SK-N-SH (cell line): ENCODE measurements at regions not wholly inside any gene's neighbourhood (a gene's known extent, or its start where the extent isn't known, plus 50 kb on each side); places are given as distances from the start of the nearest gene placed in this dataset.

Experiments used
- CTCF ChIA-PET: fragments of 300-600, 350-600 bp; formaldehyde crosslinking; extraction: SDS; loops from one replicate; lab custom pipeline; 2021; lab: Yijun Ruan, JAX
- POLR2A ChIA-PET: fragments of 350-600 bp; sonication (Branson Sonifier 250); formaldehyde crosslinking; extraction: SDS; loops from one replicate; lab custom pipeline; 2020; ENCODE audit warnings: antibody characterized with exemption, inconsistent platforms; lab: Yijun Ruan, JAX
- DNase-seq: peaks from one replicate; pipeline ENCODE4 v3.0.0; 2012
- H2AFZ ChIP-seq: fragments of 200-600 bp; sonication (generic); 2 replicates; pipeline ENCODE4 v1.8.1; 2016; ENCODE audit warnings: antibody characterized with exemption, mild to moderate bottlenecking, low read depth
- H3F3A ChIP-seq: fragments of 200-600 bp; sonication (generic); replicated peaks from 2 replicates; pipeline ENCODE3; 2016; ENCODE audit warnings: antibody characterized with exemption, mild to moderate bottlenecking; ENCODE audit not compliant: insufficient read depth
- H3K27ac ChIP-seq, 2 experiments: fragments of 200-500 bp in 1 of 2; fragments of 200-600 bp in 1 of 2; sonication (Bioruptor generic) in 1 of 2; sonication (generic), shearing (Covaris generic) in 1 of 2; 2 replicates each; pipeline versions ENCODE4 v1.5.1 to v1.6.1; 2014 to 2016; ENCODE audit warnings: low read depth in 2 of 2, inconsistent platforms in 1 of 2, low read length in 1 of 2, mild to moderate bottlenecking in 1 of 2, mixed read lengths in 1 of 2
- H3K27me3 ChIP-seq: fragments of 200-600 bp; sonication (generic), shearing (Covaris generic); 2 replicates; pipeline ENCODE4 v1.6.1; 2016; ENCODE audit warnings: mixed run types; ENCODE audit not compliant: insufficient read depth
- H3K36me3 ChIP-seq, 2 experiments: fragments of 200-500 bp in 1 of 2; fragments of 200-600 bp in 1 of 2; sonication (Bioruptor generic) in 1 of 2; sonication (generic) in 1 of 2; replicated peaks in 1 of 2; 2 replicates each; pipeline versions ENCODE3 to v1.5.1; 2014 to 2016; ENCODE audit warnings: low read length in 1 of 2, mild to moderate bottlenecking in 1 of 2; ENCODE audit not compliant: insufficient read depth in 2 of 2, control insufficient read depth in 1 of 2
- H3K4me1 ChIP-seq, 2 experiments: fragments of 200-500 bp in 1 of 2; fragments of 200-600 bp in 1 of 2; sonication (Bioruptor generic) in 1 of 2; sonication (generic), shearing (Covaris generic) in 1 of 2; 2 replicates each; pipeline versions ENCODE4 v1.5.1 to v1.6.1; 2014 to 2016; ENCODE audit warnings: low read depth in 1 of 2, low read length in 1 of 2, mixed run types in 1 of 2; ENCODE audit not compliant: insufficient read depth in 2 of 2, control insufficient read depth in 1 of 2
- H3K4me2 ChIP-seq: fragments of 200-600 bp; sonication (generic), shearing (Covaris generic); 2 replicates; pipeline ENCODE4 v1.6.1; 2017; ENCODE audit warnings: mixed run types
- H3K4me3 ChIP-seq, 2 experiments: fragments of 200-500 bp in 1 of 2; fragments of 200-600 bp in 1 of 2; sonication (Bioruptor generic) in 1 of 2; sonication (generic), shearing (Covaris generic) in 1 of 2; 2 replicates each; pipeline versions ENCODE4 v1.5.1 to v1.8.1; 2014 to 2016; ENCODE audit warnings: low read depth in 2 of 2, inconsistent platforms in 1 of 2, low read length in 1 of 2, mild to moderate bottlenecking in 1 of 2, mixed read lengths in 1 of 2, moderate library complexity in 1 of 2
- H3K79me2 ChIP-seq: fragments of 200-600 bp; sonication (generic); 2 replicates; pipeline ENCODE4 v1.8.1; 2017; ENCODE audit warnings: mild to moderate bottlenecking; ENCODE audit not compliant: insufficient read depth
- H3K9ac ChIP-seq: fragments of 200-600 bp; sonication (generic); 2 replicates; pipeline ENCODE4 v1.6.1; 2017; ENCODE audit warnings: mixed run types
- H3K9me2 ChIP-seq: fragments of 200-600 bp; sonication (generic); 2 replicates; pipeline ENCODE4 v1.6.1; 2017; ENCODE audit warnings: mixed run types
- H3K9me3 ChIP-seq: fragments of 200-600 bp; sonication (generic); 2 replicates; pipeline ENCODE4 v1.6.1; 2017; ENCODE audit warnings: mixed run types, mild to moderate bottlenecking, moderate library complexity
- H4K20me1 ChIP-seq: fragments of 200-600 bp; sonication (generic); 2 replicates; pipeline ENCODE4 v1.6.1; 2017; ENCODE audit warnings: mild to moderate bottlenecking, mixed run types; ENCODE audit not compliant: insufficient read depth
- CHD2 ChIP-seq: fragments of 150-350 bp; IDR thresholded peaks from 2 replicates; pipeline ENCODE4 v1.6.1; 2018; ENCODE audit warnings: low read length; ENCODE audit not compliant: partially characterized antibody
- EZH2phosphoT487 ChIP-seq: fragments of 200-600 bp; sonication (generic); IDR thresholded peaks from 2 replicates; pipeline ENCODE4 v1.6.1; 2017; ENCODE audit warnings: low read depth, mixed run types, mild to moderate bottlenecking, antibody characterized with exemption, moderate library complexity, borderline replicate concordance
- FOXM1 ChIP-seq: IDR thresholded peaks from 2 replicates; pipeline ENCODE4 v1.4.0; 2012; ENCODE audit warnings: low read depth, mild to moderate bottlenecking
- GABPA ChIP-seq: IDR thresholded peaks from 2 replicates; pipeline ENCODE4 v1.4.0; 2012; ENCODE audit warnings: low read depth, mild to moderate bottlenecking
- JUND ChIP-seq: IDR thresholded peaks from 2 replicates; pipeline ENCODE4 v1.4.0; 2012
- MAX ChIP-seq: IDR thresholded peaks from 2 replicates; pipeline ENCODE4 v1.4.0; 2012; ENCODE audit warnings: low read depth
- MXI1 ChIP-seq: IDR thresholded peaks from 2 replicates; pipeline ENCODE4 v1.6.1; 2012; ENCODE audit warnings: mild to moderate bottlenecking, low read depth, low read length, improper control_type of control experiment
- PBX3 ChIP-seq: IDR thresholded peaks from 2 replicates; pipeline ENCODE4; 2012
- POLR2AphosphoS5 ChIP-seq: IDR thresholded peaks from 2 replicates; pipeline ENCODE4 v1.6.1; 2012; ENCODE audit warnings: low read depth, low read length
- RFX5 ChIP-seq: IDR thresholded peaks from 2 replicates; pipeline ENCODE4 v1.6.1; 2012; ENCODE audit warnings: mild to moderate bottlenecking, improper control_type of control experiment, low read length
- RXRA ChIP-seq: IDR thresholded peaks from 2 replicates; pipeline ENCODE4 v1.4.0; 2012; ENCODE audit warnings: low read depth, mild to moderate bottlenecking, borderline replicate concordance
- SMC3 ChIP-seq: IDR thresholded peaks from 2 replicates; pipeline ENCODE4 v1.6.1; 2012; ENCODE audit warnings: low read depth, low read length, improper control_type of control experiment
- TAF1 ChIP-seq: IDR thresholded peaks from 2 replicates; pipeline ENCODE4 v1.6.1; 2012; ENCODE audit warnings: low read depth, mild to moderate bottlenecking, low read length, moderate library complexity, borderline replicate concordance
- TCF12 ChIP-seq: IDR thresholded peaks from 2 replicates; pipeline ENCODE4 v1.4.0; 2012
- USF2 ChIP-seq: fragments of 150-350 bp; IDR thresholded peaks from 2 replicates; pipeline ENCODE4 v1.6.1; 2017; ENCODE audit warnings: antibody characterized with exemption, low read length, low read depth, borderline replicate concordance
- WGBS: methylation state at CpG from one replicate; pipeline ENCODE4 v1.1.6; 2017; ENCODE audit warnings: low lambda C conversion rate; 5-methylcytosine and 5-hydroxymethylcytosine counted together

GRCh38 chr11:15657264-15657663 lies 542.5 kb downstream of the INSC start:
- no peak for TF ChIP-seq FOXM1
- no peak for TF ChIP-seq MAX
- no peaks in the 10 kb centered on the region for H3K27me3 ChIP-seq
- H3F3A ChIP-seq = no peaks in the 10 kb centered on the region
- no peaks in the 10 kb centered on the region for H3K36me3 ChIP-seq
- no peak overlapping the region for H3K4me3 ChIP-seq
- no peaks in the 10 kb centered on the region for H4K20me1 ChIP-seq
- no peaks in the 10 kb centered on the region for H3K79me2 ChIP-seq
- no peak overlapping the region for H2AFZ ChIP-seq
- H3K9ac ChIP-seq = no peak overlapping the region
- no peaks in the 10 kb centered on the region for H3K9me2 ChIP-seq
- no peaks in the 10 kb centered on the region for H3K9me3 ChIP-seq
- POLR2A ChIA-PET = no interaction called here
- H3K27ac ChIP-seq = no peak overlapping the region
- H3K4me2 ChIP-seq = no peak overlapping the region
- 51% methylated on average over 5 of the region's 5 CpGs for WGBS
- no peaks in the 10 kb centered on the region; a peak in 1 of 4 replicates for H3K4me1 ChIP-seq
- no peak for DNase-seq
- CTCF ChIA-PET = interaction anchor here (0.6 to 1.1 kb wide), 2 partner anchors 381 to 956 kb away, joined by 3 to 4 read pairs; no protein-coding TSS in a partner anchor

- Histone ChIP-seq H3K4me1 (no peaks in the 10 kb centered on the region; a peak in 1 of 4 replicates), H4K20me1 (no peaks in the 10 kb centered on the region), H3K4me2 (no peak overlapping the region), H2AFZ (no peak overlapping the region), H3K79me2 (no peaks in the 10 kb centered on the region), H3K27me3 (no peaks in the 10 kb centered on the region), H3K9ac (no peak overlapping the region), H3K9me2 (no peaks in the 10 kb centered on the region), H3F3A (no peaks in the 10 kb centered on the region), H3K36me3 (no peaks in the 10 kb centered on the region), H3K9me3 (no peaks in the 10 kb centered on the region), H3K27ac (no peak overlapping the region), H3K4me3 (no peak overlapping the region)
- 41% methylated on average over 3 of the region's 3 CpGs for WGBS
- no peak for DNase-seq
- CTCF ChIA-PET = no interaction called here
- POLR2A ChIA-PET = no interaction called here
- TF ChIP-seq JUND (no peak), MXI1 (no peak), USF2 (no peak)
Measured at GRCh38 chr11:15660496-15660895, 545.8 kb downstream of the INSC start.

- WGBS = 29% methylated on average over 1 of the region's 1 CpG
- POLR2A ChIA-PET = no interaction called here
- no peak overlapping the region for H3K4me3 ChIP-seq
- H3F3A ChIP-seq = no peaks in the 10 kb centered on the region
- H3K4me2 ChIP-seq = no peak overlapping the region
- H2AFZ ChIP-seq = no peak overlapping the region
- no peaks in the 10 kb centered on the region for H3K79me2 ChIP-seq
- no peaks in the 10 kb centered on the region for H3K36me3 ChIP-seq
- CTCF ChIA-PET = interaction anchor here (0.6 to 1.0 kb wide), 2 partner anchors 15 to 419 kb away, joined by 3 read pairs; no protein-coding TSS in a partner anchor
- H3K27ac ChIP-seq = no peak overlapping the region
- H4K20me1 ChIP-seq = no peaks in the 10 kb centered on the region
- no peaks in the 10 kb centered on the region; a peak in 1 of 4 replicates for H3K4me1 ChIP-seq
- DNase-seq = no peak
- no peaks in the 10 kb centered on the region for H3K27me3 ChIP-seq
- no peaks in the 10 kb centered on the region for H3K9me3 ChIP-seq
- TF ChIP-seq TCF12 (no peak), RFX5 (no peak), PBX3 (no peak), GABPA (no peak), SMC3 (no peak), EZH2phosphoT487 (no peak), POLR2AphosphoS5 (no peak), CHD2 (no peak), FOXM1 (no peak), RXRA (no peak), TAF1 (no peak)
- H3K9ac ChIP-seq = no peak overlapping the region
- H3K9me2 ChIP-seq = no peaks in the 10 kb centered on the region
Measured at GRCh38 chr11:15662285-15662684, 547.6 kb downstream of the INSC start.
